Stimulated activated CD8-positive, alpha-beta memory T cell treated with anti-CD3 and anti-CD28 coated beads, Interleukin-12 subunit alpha, Interleukin-12 subunit beta, amount 100 ng/mL, for 24 hours (primary cell): ENCODE measurements at regions not wholly inside any gene's neighbourhood (a gene's known extent, or its start where the extent isn't known, plus 50 kb on each side); places are given as distances from the start of the nearest gene placed in this dataset.

ENCODE experiments used
- DNase-seq: peaks from one replicate; pipeline ENCODE4 v3.0.0-alpha.2; 2020; ENCODE audit errors: extremely low read depth

- DNase-seq, result no peak
These were observed 707.5 kb downstream of the SLITRK6 start for GRCh38 chr13:85091631-85092234.

GRCh38 chr13:85089186-85089585 lies 710.0 kb downstream of the SLITRK6 start:
- no peak for DNase-seq

GRCh38 chr13:85080691-85081090 lies 718.5 kb downstream of the SLITRK6 start:
- DNase-seq, result no peak

GRCh38 chr13:85076343-85076742 lies 722.9 kb downstream of the SLITRK6 start:
- no peak for DNase-seq

GRCh38 chr13:85074543-85075313 lies 724.5 kb downstream of the SLITRK6 start:
- DNase-seq, result no peak

GRCh38 chr13:85068231-85068630 lies 731.0 kb downstream of the SLITRK6 start:
- DNase-seq, result no peak

GRCh38 chr13:85040215-85040614 lies 759.0 kb downstream of the SLITRK6 start:
- DNase-seq, result no peak

- DNase-seq, result no peak
These were observed 767.4 kb downstream of the SLITRK6 start for GRCh38 chr13:85031771-85032170.

GRCh38 chr13:85028035-85028434 lies 771.2 kb downstream of the SLITRK6 start:
- no peak for DNase-seq

GRCh38 chr13:85019121-85019520 lies 780.1 kb downstream of the SLITRK6 start:
- DNase-seq, result no peak

GRCh38 chr13:85013006-85013405 lies 786.2 kb downstream of the SLITRK6 start:
- no peak for DNase-seq

- no peak for DNase-seq
These were observed 789.8 kb downstream of the SLITRK6 start for GRCh38 chr13:85009447-85009846.

- no peak for DNase-seq
These were observed 800.0 kb downstream of the SLITRK6 start for GRCh38 chr13:84999252-84999651.

- no peak for DNase-seq
These were observed 800.5 kb downstream of the SLITRK6 start for GRCh38 chr13:84998681-84999080.

GRCh38 chr13:84997858-84998257 lies 801.4 kb downstream of the SLITRK6 start:
- DNase-seq, result no peak

GRCh38 chr13:84994582-84994981 lies 804.6 kb downstream of the SLITRK6 start:
- DNase-seq, result no peak

GRCh38 chr13:84985860-84986259 lies 813.4 kb downstream of the SLITRK6 start:
- DNase-seq, result no peak

- no peak for DNase-seq
These were observed 815.9 kb downstream of the SLITRK6 start for GRCh38 chr13:84983321-84983720.

GRCh38 chr13:84980571-84980970 lies 818.6 kb downstream of the SLITRK6 start:
- no peak for DNase-seq

- no peak for DNase-seq
These were observed 820.4 kb downstream of the SLITRK6 start for GRCh38 chr13:84978851-84979250.

- DNase-seq, result no peak
These were observed 825.6 kb downstream of the SLITRK6 start for GRCh38 chr13:84973661-84974060.

- no peak for DNase-seq
These were observed 826.3 kb downstream of the SLITRK6 start for GRCh38 chr13:84972907-84973306.

- DNase-seq, result no peak
These were observed 836.4 kb downstream of the SLITRK6 start for GRCh38 chr13:84962849-84963248.
